ENCODE measurements at regions not wholly inside any gene's neighbourhood (a gene's known extent, or its start where the extent isn't known, plus 50 kb on each side); places are given as distances from the start of the nearest gene placed in this dataset.
"Not testable (repeated sequence)": the region's sequence is repeated elsewhere in the genome, so short reads cannot be mapped to it uniquely, and the experiment has no call there.

- no peak for DNase-seq (ENCODE audit: low spot score)
Observed at GRCh38 chr13:86579662-86580061, 780.4 kb upstream of the SLITRK6 start.

- DNase-seq (ENCODE audit: low spot score), result no peak
Observed at GRCh38 chr13:86581706-86582105, 782.5 kb upstream of the SLITRK6 start.

- DNase-seq (ENCODE audit: low spot score), result no peak
Observed at GRCh38 chr13:86584301-86584700, 785.1 kb upstream of the SLITRK6 start.

DNA sequence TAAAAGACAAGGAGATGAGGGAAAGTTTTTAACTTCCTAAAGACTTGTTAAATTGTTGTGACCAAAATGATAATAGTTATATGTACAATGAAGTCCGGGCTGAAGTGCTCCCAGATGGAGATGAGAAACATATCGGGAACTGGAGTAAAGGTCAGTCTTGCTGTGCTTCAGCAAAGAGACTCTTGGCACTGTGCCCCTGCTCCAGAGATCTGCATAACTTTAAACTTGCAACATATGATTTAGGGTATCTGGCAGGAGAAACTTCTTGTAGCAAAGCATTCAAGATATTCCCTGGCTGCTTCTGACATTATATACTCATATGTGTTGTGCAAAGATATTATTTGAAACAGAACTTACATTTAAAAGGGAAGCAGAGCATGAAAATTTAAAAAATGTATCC is 786.6 kb upstream of the SLITRK6 start:
- no peak for DNase-seq (ENCODE audit: low spot score)

DNA sequence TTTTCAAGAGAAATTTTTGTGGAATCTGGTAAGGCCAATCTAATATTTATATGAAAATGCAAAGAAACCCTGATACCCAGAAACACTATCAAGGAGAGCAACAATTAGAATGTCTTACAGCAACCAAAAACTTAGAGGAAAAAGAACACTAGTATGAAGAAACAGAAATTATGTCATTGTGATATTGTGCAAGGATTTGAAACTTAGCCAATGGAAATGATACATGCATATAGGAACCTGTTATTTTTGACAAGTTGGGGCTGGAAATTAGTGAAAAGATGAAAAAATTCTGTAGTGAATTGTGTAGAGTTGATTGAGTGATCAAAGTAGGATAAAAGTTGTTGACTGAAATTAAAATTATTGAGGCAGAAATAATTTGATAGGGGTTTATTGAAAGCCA is 792.6 kb upstream of the SLITRK6 start:
- no peak for DNase-seq (ENCODE audit: low spot score)

- DNase-seq (ENCODE audit: low spot score), result no peak
Observed at GRCh38 chr13:86601351-86601750, 802.1 kb upstream of the SLITRK6 start.

GRCh38 chr13:86606264-86606663 is 807.0 kb upstream of the SLITRK6 start:
- DNase-seq (ENCODE audit: low spot score), result no peak

DNA sequence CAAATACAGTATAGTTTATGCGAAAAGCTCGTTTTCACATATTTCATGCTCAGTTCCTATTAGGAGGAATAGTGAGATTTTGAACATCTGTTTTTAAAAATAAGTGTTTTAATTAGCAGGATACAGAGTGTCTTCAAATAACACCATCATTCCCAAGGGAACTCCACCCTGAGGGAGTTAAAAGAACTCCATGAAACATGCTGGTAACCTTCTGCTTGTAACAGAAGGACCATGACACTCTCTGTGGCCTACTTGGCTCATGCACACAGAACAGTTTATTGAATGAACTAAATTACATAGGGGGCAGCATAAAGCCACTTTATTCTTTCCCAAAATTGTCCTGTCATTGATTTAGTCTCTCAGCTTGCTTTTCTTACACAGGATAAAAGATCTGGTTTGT is 809.5 kb upstream of the SLITRK6 start:
- no peak for DNase-seq (ENCODE audit: low spot score)

DNA sequence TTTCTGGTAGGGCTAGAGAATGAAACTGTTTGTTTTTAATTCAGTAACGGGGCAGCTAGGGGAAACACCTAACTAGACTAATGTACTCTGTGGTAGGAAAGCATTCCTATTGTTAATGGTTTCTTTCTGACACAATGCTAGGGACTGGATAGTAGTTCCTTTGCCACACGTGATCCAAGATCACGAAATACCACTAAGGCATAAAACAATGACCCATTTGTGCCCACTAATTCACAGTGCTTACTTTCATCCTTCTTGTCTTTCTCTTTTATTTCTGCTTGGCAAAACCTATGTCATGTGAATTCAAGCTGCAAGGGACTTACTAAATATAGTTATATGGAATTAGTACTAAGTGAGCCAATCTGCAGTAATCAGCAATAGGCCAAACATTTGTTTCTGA is 834.1 kb upstream of the SLITRK6 start:
- no peak for DNase-seq (ENCODE audit: low spot score)

DNA sequence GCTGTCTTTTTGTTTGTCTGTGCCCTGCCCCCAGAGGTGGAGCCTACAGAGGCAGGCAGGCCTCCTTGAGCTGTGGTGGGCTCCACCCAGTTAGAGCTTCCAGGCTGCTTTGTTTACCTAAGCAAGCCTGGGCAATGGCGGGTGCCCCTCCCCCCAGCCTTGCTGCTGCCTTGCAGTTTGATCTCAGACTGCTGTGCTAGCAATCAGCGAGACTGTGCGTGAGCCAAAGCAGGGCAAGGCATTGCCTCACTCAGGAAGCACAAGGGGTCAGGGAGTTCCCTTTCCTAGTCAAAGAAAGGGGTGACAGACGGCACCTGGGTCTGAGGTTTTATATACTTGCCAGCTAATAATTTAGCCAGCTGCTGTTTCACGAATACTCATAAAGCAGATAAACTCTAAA is 852.0 kb upstream of the SLITRK6 start:
- not testable (repeated sequence) for DNase-seq (ENCODE audit: low spot score)

- no peak for DNase-seq (ENCODE audit: low spot score)
Observed at GRCh38 chr13:86653009-86653408, 853.8 kb upstream of the SLITRK6 start.

DNA sequence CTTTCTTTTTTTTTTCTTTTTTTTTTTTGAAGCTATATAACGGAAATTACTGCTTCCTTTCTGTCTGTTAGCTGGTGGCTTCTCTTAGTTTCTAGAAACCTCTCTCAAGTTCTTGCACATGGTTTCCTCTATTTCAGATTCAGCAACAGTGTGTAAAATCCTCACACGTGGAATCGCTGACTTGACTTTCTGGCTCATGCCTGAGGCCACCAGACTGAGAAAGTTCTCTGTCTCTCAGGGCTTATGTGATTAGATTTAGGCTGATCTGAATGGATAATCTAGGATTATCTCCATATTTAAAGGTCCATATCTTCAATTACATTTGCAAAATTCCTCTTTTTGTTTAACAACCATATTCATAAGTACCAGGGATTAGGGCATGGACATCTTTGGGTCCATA is 856.3 kb upstream of the SLITRK6 start:
- DNase-seq (ENCODE audit: low spot score), result no peak

DNA sequence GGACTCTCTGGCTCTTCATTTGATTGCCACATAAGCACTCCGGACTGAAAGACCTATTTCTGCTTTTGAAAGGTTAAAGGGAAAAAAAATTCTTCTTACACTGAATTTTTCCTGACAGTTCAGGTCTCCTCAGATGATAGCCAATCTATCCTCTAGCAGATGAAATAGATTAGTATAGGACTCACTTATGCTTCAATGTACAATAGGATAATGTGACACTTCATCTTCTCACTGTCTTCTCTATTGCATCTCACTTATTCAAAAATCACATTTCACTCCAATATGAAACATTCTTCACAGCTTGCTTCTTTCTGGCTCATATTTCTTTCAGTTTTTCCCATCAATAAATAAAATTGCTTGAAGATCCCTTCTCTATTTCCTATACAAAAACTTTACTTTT is 860.9 kb upstream of the SLITRK6 start:
- no peak for DNase-seq (ENCODE audit: low spot score)

- DNase-seq (ENCODE audit: low spot score), result no peak
Observed at GRCh38 chr13:86665842-86666241, 866.6 kb upstream of the SLITRK6 start.

DNA sequence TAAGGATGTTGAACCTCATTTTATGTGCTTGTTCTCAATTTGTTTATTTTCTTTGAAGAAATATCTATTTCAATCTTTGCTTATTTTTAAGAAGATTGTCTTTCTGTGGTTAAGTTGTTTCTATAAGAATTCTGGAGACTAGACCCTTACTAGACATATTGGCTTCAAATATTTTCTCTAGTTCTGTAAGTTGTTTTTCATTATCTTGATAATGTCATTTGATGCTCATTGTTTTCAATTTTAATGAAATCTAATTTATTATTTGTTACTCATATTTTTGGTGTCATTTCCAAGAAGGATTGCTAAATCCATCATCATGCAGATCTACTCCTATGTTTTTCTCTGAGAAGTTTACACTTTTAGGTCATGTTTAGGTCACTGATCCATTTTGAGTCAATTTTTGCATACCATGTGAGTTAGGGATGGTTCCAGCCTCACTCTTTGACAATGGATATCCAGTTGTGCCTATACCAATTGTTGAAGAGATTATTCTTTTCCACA is 874.8 kb upstream of the SLITRK6 start:
- no peak for DNase-seq (ENCODE audit: low spot score)

DNA sequence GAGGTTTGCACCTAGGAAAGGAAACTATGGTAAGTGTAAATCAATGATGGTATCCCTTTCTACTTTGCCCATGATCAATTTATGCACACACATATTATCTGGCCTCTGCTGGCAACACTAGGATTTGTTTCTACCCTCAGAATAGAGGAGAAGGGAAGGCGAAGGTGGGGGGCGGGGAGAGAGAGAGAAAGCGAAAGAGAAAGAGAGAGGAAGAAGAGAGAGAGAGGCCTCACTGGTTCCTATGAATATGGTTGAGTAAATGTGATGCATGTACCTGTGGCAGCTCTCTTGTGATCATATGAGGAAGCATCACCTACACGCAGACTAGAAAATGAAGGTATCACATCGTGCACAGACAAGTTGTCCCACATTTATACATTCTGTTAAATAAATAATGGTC is 882.0 kb upstream of the SLITRK6 start:
- DNase-seq (ENCODE audit: low spot score), result no peak

- no peak for DNase-seq (ENCODE audit: low spot score)
Observed at GRCh38 chr13:86684402-86684801, 885.2 kb upstream of the SLITRK6 start.

- no peak for DNase-seq (ENCODE audit: low spot score)
Observed at GRCh38 chr13:86689911-86690310, 890.7 kb upstream of the SLITRK6 start.

GRCh38 chr13:86692291-86692690 is 893.1 kb upstream of the SLITRK6 start:
- DNase-seq (ENCODE audit: low spot score), result no peak

- no peak for DNase-seq (ENCODE audit: low spot score)
Observed at GRCh38 chr13:86710013-86710412, 910.8 kb upstream of the SLITRK6 start.

DNA sequence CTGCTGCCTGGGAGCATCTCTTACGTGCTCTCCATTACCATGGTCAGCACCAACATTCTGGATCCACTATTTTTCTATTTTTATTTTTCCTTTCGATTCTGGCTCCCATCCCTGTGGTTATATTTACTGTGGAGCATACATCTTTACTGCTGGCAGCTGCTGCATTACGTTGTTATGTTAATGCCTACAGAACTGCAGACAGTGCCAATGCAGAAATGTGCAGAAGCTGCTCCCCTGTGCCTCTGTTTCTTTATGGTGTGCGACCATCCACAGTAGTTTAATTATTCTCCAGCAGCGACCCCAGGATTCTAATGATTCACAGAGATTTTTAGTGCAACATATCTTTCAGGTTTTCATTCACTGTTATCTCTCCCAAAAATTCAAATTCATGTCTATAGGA is 911.7 kb upstream of the SLITRK6 start:
- no peak for DNase-seq (ENCODE audit: low spot score)

DNA sequence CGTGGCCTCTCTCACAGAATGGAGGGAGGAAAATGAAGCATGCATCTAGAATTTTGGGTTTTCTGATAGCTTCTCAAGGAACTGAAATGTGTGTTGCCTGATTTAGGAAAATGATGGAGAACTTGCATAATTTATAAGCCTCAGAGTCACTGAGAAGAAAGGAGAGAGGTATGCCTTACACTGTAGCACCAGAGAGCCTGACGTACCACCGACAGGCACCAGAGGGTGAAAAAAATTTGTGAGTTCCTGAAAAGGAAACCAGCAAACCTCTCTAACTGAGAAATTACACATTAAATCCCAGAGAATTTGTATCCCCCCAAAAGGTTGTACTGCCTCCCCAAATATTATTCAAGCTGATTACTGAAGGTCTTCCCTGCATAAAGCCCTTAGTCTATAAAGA is 915.3 kb upstream of the SLITRK6 start:
- no peak for DNase-seq (ENCODE audit: low spot score)

GRCh38 chr13:86725105-86725504 is 925.9 kb upstream of the SLITRK6 start:
- DNase-seq (ENCODE audit: low spot score), result no peak

- DNase-seq (ENCODE audit: low spot score), result no peak
Observed at GRCh38 chr13:86729206-86729605, 930.0 kb upstream of the SLITRK6 start.

DNA sequence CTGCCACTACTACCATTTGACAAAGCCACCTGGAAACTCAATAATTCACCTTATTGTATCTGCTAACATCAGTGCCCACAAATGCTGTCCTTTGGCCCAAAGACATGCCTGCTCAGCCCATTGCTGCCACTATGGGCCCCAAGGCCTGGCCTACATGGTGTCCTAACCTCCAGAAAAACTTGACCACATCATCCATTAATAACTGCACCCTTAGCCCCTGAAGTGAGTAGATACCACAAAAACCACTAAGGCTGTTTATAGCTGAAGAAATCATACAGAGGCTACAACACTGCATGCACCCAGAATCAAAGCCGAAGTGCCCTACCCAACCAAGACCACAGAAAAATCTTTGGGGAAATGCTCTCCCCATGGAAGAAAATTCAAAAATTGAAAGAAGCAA is 932.8 kb upstream of the SLITRK6 start:
- DNase-seq (ENCODE audit: low spot score), result no peak
